K562 (cell line): ENCODE measurements at regions not wholly inside any gene's neighbourhood (a gene's known extent, or its start where the extent isn't known, plus 50 kb on each side); places are given as distances from the start of the nearest gene placed in this dataset.

Experiments
- ATAC-seq: fragments of 200-7000 bp; cut with Tn5 transposase; 3 replicates; pipeline ENCODE4 v1.9.1; 2020; ENCODE audit warnings: moderate library complexity
- BruUV-seq: library from RNA; stranded (reverse); fragments of 400-500 nt; replicated peaks from 2 replicates; lab custom pipeline; 2021; lab: Mats Ljungman, UMichigan
- CTCF ChIA-PET: fragments of 300-600 bp; formaldehyde crosslinking; extraction: SDS; loops from one replicate; lab custom pipeline; 2021; ENCODE audit warnings: low intra/inter-chr PET ratio; lab: Yijun Ruan, JAX
- POLR2A ChIA-PET: fragments of 300-600, 350-650 bp; sonication (Branson Sonifier 250); formaldehyde crosslinking; extraction: SDS; loops from one replicate; lab custom pipeline; 2021; ENCODE audit warnings: antibody characterized with exemption, inconsistent platforms; lab: Yijun Ruan, JAX
- DNase-seq, 4 experiments: peaks; one replicate each; pipeline versions ENCODE4 v3.0.0 to v3.0.0-alpha.2; 2011 to 2018; ENCODE audit warnings: low spot score in 3 of 4, mixed read lengths in 3 of 4; ENCODE audit errors: extremely low read depth in 1 of 4
- FAIRE-seq: peaks from 2 replicates; lab custom pipeline; 2011; peaks lifted over from hg19 to GRCh38; lab: Jason Lieb, UNC
- H2AFZ ChIP-seq: 2 replicates; pipeline ENCODE4 v1.6.0; 2011; ENCODE audit warnings: low read depth, low read length, control low read depth, inconsistent platforms
- H3K27ac ChIP-seq: fragments of 200-600 bp; 3 replicates; pipeline ENCODE4 v1.8.0; 2011; ENCODE audit warnings: low read depth, mild to moderate bottlenecking, control low read depth, inconsistent platforms, low read length, moderate library complexity, mixed read lengths; ENCODE audit errors: extremely low read depth
- H3K27me3 ChIP-seq, 2 experiments: fragments of 300-600 bp in 1 of 2; 2 replicates in 1 of 2; 3 replicates in 1 of 2; pipeline versions ENCODE4 v1.6.0 to v1.8.0; 2011; ENCODE audit warnings: inconsistent platforms in 2 of 2, low read length in 2 of 2, mild to moderate bottlenecking in 1 of 2, mixed read lengths in 1 of 2, moderate library complexity in 1 of 2; ENCODE audit not compliant: control insufficient read depth in 2 of 2, insufficient read depth in 2 of 2
- H3K36me3 ChIP-seq: fragments of 300-600 bp; 3 replicates; pipeline ENCODE4 v1.8.0; 2011; ENCODE audit warnings: mild to moderate bottlenecking, low read length, inconsistent platforms; ENCODE audit not compliant: control insufficient read depth, insufficient read depth
- H3K4me1 ChIP-seq, 2 experiments: fragments of 200-600 bp in 1 of 2; replicated peaks in 1 of 2; 2 replicates in 1 of 2; 3 replicates in 1 of 2; pipeline versions ENCODE4 v1.5.1 to v1.8.0; 2011; ENCODE audit warnings: inconsistent platforms in 2 of 2, low read length in 2 of 2, mild to moderate bottlenecking in 1 of 2, mixed read lengths in 1 of 2, moderate library complexity in 1 of 2; ENCODE audit not compliant: control insufficient read depth in 2 of 2, insufficient read depth in 2 of 2
- H3K4me2 ChIP-seq: 2 replicates; pipeline ENCODE4 v1.6.1; 2011; ENCODE audit warnings: low read length, control low read depth, inconsistent platforms, mixed read lengths; ENCODE audit not compliant: insufficient read depth
- H3K4me3 ChIP-seq: fragments of 200-600 bp; sonication (generic), shearing (Covaris generic); 2 replicates; pipeline ENCODE4 v1.5.1; 2016; ENCODE audit warnings: control low read depth, inconsistent platforms
- H3K79me2 ChIP-seq: fragments of 200-600 bp; 3 replicates; pipeline ENCODE4 v1.8.0; 2011; ENCODE audit warnings: low read length, inconsistent platforms; ENCODE audit not compliant: control insufficient read depth, insufficient read depth
- H3K9ac ChIP-seq, 2 experiments: 2 replicates each; pipeline versions ENCODE4 v1.6.0 to v1.6.1; 2011; ENCODE audit warnings: low read depth in 2 of 2, low read length in 2 of 2, control low read depth in 1 of 2, inconsistent platforms in 1 of 2, mild to moderate bottlenecking in 1 of 2, mixed read lengths in 1 of 2; ENCODE audit not compliant: insufficient read depth in 1 of 2
- H3K9me1 ChIP-seq: one replicate; pipeline ENCODE4 v1.6.0; 2011; ENCODE audit warnings: inconsistent platforms, mild to moderate bottlenecking, low read length, moderate library complexity; ENCODE audit not compliant: control insufficient read depth, insufficient read depth
- H3K9me3 ChIP-seq: replicated peaks from 2 replicates; pipeline ENCODE4 v1.5.1; 2011; ENCODE audit warnings: low read depth, low read length, inconsistent platforms; ENCODE audit not compliant: control insufficient read depth, insufficient read depth
- H4K20me1 ChIP-seq: replicated peaks from 2 replicates; pipeline ENCODE4 v1.6.1; 2011; ENCODE audit warnings: low read length, inconsistent platforms, mixed read lengths; ENCODE audit not compliant: control insufficient read depth, insufficient read depth
- ARID4B ChIP-seq: sonication (generic); formaldehyde crosslinking; IDR thresholded peaks from 2 replicates; pipeline ENCODE4 v1.8.0; 2022; ENCODE audit warnings: mild to moderate bottlenecking, missing genetic modification reagents
- BACH1 ChIP-seq: fragments of 200-800 bp; sonication (Bioruptor generic); IDR thresholded peaks from 2 replicates; pipeline ENCODE4 v1.6.1; 2016; ENCODE audit warnings: missing genetic modification characterization, missing compliant biosample characterization
- DLX4 ChIP-seq: fragments of 250-450 bp; sonication (Bioruptor Pico); IDR thresholded peaks from 2 replicates; pipeline ENCODE4 v1.6.1; 2021; ENCODE audit warnings: mild to moderate bottlenecking
- HES1 ChIP-seq: fragments of 450-650 bp; IDR thresholded peaks from 2 replicates; pipeline ENCODE4 v1.6.1; 2016; ENCODE audit warnings: low read depth, mild to moderate bottlenecking, moderate library complexity
- MCM7 ChIP-seq, 2 experiments: fragments of 450-650 bp; IDR thresholded peaks; 2 replicates each; pipeline ENCODE4 v1.6.1; 2016 to 2018
- RERE ChIP-seq: sonication (generic); formaldehyde crosslinking; IDR thresholded peaks from 2 replicates; pipeline ENCODE4 v1.8.0; 2023; ENCODE audit warnings: missing genetic modification reagents, mild to moderate bottlenecking, borderline replicate concordance
- TAF9B ChIP-seq: fragments of 450-650 bp; IDR thresholded peaks from 2 replicates; pipeline ENCODE4 v1.6.1; 2018; ENCODE audit warnings: mild to moderate bottlenecking; ENCODE audit not compliant: partially characterized antibody
- TCFL5 ChIP-seq: fragments of 250-450 bp; sonication (Bioruptor Pico); conservative IDR thresholded peaks from 2 replicates; pipeline ENCODE4 v1.6.1; 2021; ENCODE audit warnings: mild to moderate bottlenecking, moderate library complexity, matching md5 sums
- VEZF1 ChIP-seq: fragments of 200-800 bp; sonication (Bioruptor generic); IDR thresholded peaks from 2 replicates; pipeline ENCODE4 v1.6.1; 2017; ENCODE audit warnings: missing genetic modification characterization, missing compliant biosample characterization
- ZFP30 ChIP-seq: fragments of 250-450 bp; sonication (Bioruptor Pico); IDR thresholded peaks from 2 replicates; pipeline ENCODE4 v1.8.0; 2022; ENCODE audit warnings: moderate library complexity, mild to moderate bottlenecking, inconsistent platforms, borderline replicate concordance
- WGBS: fragments of 100-300 bp; shearing (Covaris generic); methylation state at CpG from one replicate; pipeline ENCODE4 v1.1.6; 2016; ENCODE audit warnings: low coverage, mixed read lengths; ENCODE audit not compliant: insufficient coverage; ENCODE audit errors: missing lambda C conversion rate; 5-methylcytosine and 5-hydroxymethylcytosine counted together
- in situ Hi-C: fragments of 300-500 bp; cut with MboI; formaldehyde crosslinking; loops from 4 replicates; pipeline ENCODE4 v1.15.0; 2018; ENCODE audit warnings: inconsistent platforms, mixed read lengths
- intact Hi-C: fragments of 100-400 bp; cut with micrococcal nuclease; formaldehyde crosslinking; loops from 2 replicates; pipeline ENCODE4 v1.14.2; 2022

GRCh38 chr5:125037530-125037929 lies 291.1 kb upstream of the ZNF608 start:
- FAIRE-seq (no peak), ATAC-seq (no peak), DNase-seq (no peak)
- Histone ChIP-seq H3K4me1 (no peaks in the 10 kb centered on the region), H3K9ac (no peak overlapping the region), H3K9me3 (no peaks in the 10 kb centered on the region), H2AFZ (no peak overlapping the region), H4K20me1 (no peaks in the 10 kb centered on the region), H3K79me2 (no peaks in the 10 kb centered on the region), H3K9me1 (no peaks in the 10 kb centered on the region), H3K27me3 (no peaks in the 10 kb centered on the region), H3K36me3 (no peaks in the 10 kb centered on the region), H3K27ac (no peak overlapping the region), H3K4me3 (no peak overlapping the region), H3K4me2 (no peak overlapping the region)
- BruUV-seq, result no TSS peak
- CTCF ChIA-PET, result no interaction called here
- in situ Hi-C loops (no loop called here), intact Hi-C loops (no loop called here)
- WGBS, result 4% methylated on average over 7 of the region's 7 CpGs
- POLR2A ChIA-PET, result no interaction called here
- TF ChIP-seq TAF9B (no peak), ZFP30 (CRISPR knock-in tag) (no peak), VEZF1 (no peak), TCFL5 (CRISPR knock-in tag) (no peak), RERE (no peak), HES1 (no peak), BACH1 (tag) (no peak), ARID4B (CRISPR knock-in tag) (no peak), MCM7 (IDR thresholded peaks at IDR 0.05) (no peak), DLX4 (CRISPR knock-in tag) (no peak)
